ENCODE measurements at regions not wholly inside any gene's neighbourhood (a gene's known extent, or its start where the extent isn't known, plus 50 kb on each side); places are given as distances from the start of the nearest gene placed in this dataset.

DNA sequence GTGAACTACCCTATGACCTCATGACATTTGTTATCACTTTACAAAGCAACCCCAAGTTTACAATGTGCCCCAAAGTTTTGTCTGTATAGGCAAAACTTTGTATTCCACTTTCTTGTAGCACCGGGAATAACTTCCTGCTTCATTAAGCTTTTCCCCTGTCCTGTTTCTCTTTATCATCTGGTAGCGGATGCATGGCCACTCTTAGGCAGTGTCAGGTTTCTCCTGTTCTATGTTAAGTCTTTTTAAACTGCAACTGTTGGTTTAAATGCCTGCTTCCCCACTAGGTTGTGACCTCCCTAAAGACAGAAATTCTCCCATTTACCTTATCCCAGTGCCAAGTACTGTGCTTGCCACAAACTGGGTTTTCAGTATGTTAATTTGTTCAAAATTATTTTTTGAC lies 433.6 kb upstream of the DPH6 start:
- TF ChIP-seq POLR2A (IDR thresholded peaks at IDR 0.05), result no peak
- TF ChIP-seq, protein P1, sequence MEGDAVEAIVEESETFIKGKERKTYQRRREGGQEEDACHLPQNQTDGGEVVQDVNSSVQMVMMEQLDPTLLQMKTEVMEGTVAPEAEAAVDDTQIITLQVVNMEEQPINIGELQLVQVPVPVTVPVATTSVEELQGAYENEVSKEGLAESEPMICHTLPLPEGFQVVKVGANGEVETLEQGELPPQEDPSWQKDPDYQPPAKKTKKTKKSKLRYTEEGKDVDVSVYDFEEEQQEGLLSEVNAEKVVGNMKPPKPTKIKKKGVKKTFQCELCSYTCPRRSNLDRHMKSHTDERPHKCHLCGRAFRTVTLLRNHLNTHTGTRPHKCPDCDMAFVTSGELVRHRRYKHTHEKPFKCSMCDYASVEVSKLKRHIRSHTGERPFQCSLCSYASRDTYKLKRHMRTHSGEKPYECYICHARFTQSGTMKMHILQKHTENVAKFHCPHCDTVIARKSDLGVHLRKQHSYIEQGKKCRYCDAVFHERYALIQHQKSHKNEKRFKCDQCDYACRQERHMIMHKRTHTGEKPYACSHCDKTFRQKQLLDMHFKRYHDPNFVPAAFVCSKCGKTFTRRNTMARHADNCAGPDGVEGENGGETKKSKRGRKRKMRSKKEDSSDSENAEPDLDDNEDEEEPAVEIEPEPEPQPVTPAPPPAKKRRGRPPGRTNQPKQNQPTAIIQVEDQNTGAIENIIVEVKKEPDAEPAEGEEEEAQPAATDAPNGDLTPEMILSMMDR (IDR thresholded peaks at IDR 0.05), result no peak

All from adrenal gland (tissue), 5 donors.